Neural progenitor cell (in vitro differentiated cells): ENCODE measurements at regions not wholly inside any gene's neighbourhood (a gene's known extent, or its start where the extent isn't known, plus 50 kb on each side); places are given as distances from the start of the nearest gene placed in this dataset.

Experiments used
- DNase-seq: peaks from one replicate; pipeline ENCODE4 v3.0.0-alpha.2; 2016; ENCODE audit warnings: low spot score
- H2AFZ ChIP-seq: fragments of 200-600 bp; sonication (generic); replicated peaks from 2 replicates; pipeline ENCODE4 v1.6.1; 2016; ENCODE audit warnings: antibody characterized with exemption
- H3F3A ChIP-seq: fragments of 200-600 bp; sonication (generic); 2 replicates; pipeline ENCODE4 v1.6.1; 2016; ENCODE audit warnings: antibody characterized with exemption, low read depth
- H3K27ac ChIP-seq: fragments of 200-600 bp; sonication (generic); 2 replicates; pipeline ENCODE4 v1.5.1; 2016; ENCODE audit warnings: mild to moderate bottlenecking
- H3K27me3 ChIP-seq: fragments of 200-600 bp; sonication (generic); 2 replicates; pipeline ENCODE4 v1.6.1; 2016; ENCODE audit warnings: mild to moderate bottlenecking, moderate library complexity
- H3K36me3 ChIP-seq: fragments of 200-600 bp; sonication (generic); 2 replicates; pipeline ENCODE4 v1.5.1; 2016
- H3K4me1 ChIP-seq: fragments of 200-600 bp; sonication (generic); 2 replicates; pipeline ENCODE4 v1.6.1; 2016; ENCODE audit warnings: mixed run types
- H3K4me2 ChIP-seq: fragments of 200-600 bp; sonication (generic); 2 replicates; pipeline ENCODE4 v1.6.1; 2016
- H3K4me3 ChIP-seq: fragments of 200-600 bp; sonication (generic); 2 replicates; pipeline ENCODE4 v1.5.1; 2016
- H3K79me2 ChIP-seq: fragments of 200-600 bp; sonication (generic); 2 replicates; pipeline ENCODE4 v1.6.1; 2016; ENCODE audit warnings: low read depth
- H3K9ac ChIP-seq: fragments of 200-600 bp; sonication (generic); 2 replicates; pipeline ENCODE4 v1.6.1; 2016
- H3K9me3 ChIP-seq: fragments of 200-600 bp; sonication (generic); 2 replicates; pipeline ENCODE4 v1.5.1; 2016; ENCODE audit warnings: low read depth
- H4K20me1 ChIP-seq: fragments of 200-600 bp; sonication (generic); 2 replicates; pipeline ENCODE4 v1.6.1; 2016; ENCODE audit warnings: low read depth
- H3K27ac Mint-ChIP-seq: 3 replicates; pipeline ENCODE4 v1.8.0; 2021; ENCODE audit warnings: mixed read lengths
- H3K27me3 Mint-ChIP-seq: 2 replicates; pipeline ENCODE4 v1.8.0; 2022; ENCODE audit warnings: low read depth, mild to moderate bottlenecking, inconsistent platforms, moderate library complexity, mixed read lengths; ENCODE audit not compliant: insufficient read depth
- H3K36me3 Mint-ChIP-seq: 3 replicates; pipeline ENCODE4 v1.8.0; 2021; ENCODE audit warnings: mixed read lengths
- H3K4me1 Mint-ChIP-seq: 3 replicates; pipeline ENCODE4 v1.8.0; 2021; ENCODE audit warnings: mixed read lengths
- H3K4me3 Mint-ChIP-seq: 3 replicates; pipeline ENCODE4 v1.8.0; 2021; ENCODE audit warnings: mild to moderate bottlenecking, moderate library complexity, mixed read lengths
- H3K9me3 Mint-ChIP-seq: 3 replicates; pipeline ENCODE4 v1.8.0; 2020; ENCODE audit warnings: mixed read lengths
- CTCF ChIP-seq: fragments of 200-600 bp; sonication (generic); IDR thresholded peaks from 2 replicates; pipeline ENCODE4 v1.5.1; 2017; ENCODE audit warnings: antibody characterized with exemption, mild to moderate bottlenecking
- EZH2 ChIP-seq: fragments of 200-600 bp; sonication (generic); IDR thresholded peaks from 2 replicates; pipeline ENCODE4 v1.6.1; 2017; ENCODE audit warnings: antibody characterized with exemption, mild to moderate bottlenecking, moderate library complexity
- EZH2phosphoT487 ChIP-seq: fragments of 200-600 bp; sonication (generic); IDR thresholded peaks from 2 replicates; pipeline ENCODE4 v1.6.1; 2017; ENCODE audit warnings: antibody characterized with exemption

- H3K9ac ChIP-seq: no peak overlapping the region
- H3K27me3 Mint-ChIP-seq: peaks cover 2% of the 10 kb centered on the region
- no peak overlapping the region for H3K4me3 Mint-ChIP-seq
- H3K27me3 ChIP-seq: no peaks in the 10 kb centered on the region
- no peaks in the 10 kb centered on the region for H3K36me3 Mint-ChIP-seq
- no peak for TF ChIP-seq EZH2phosphoT487
- TF ChIP-seq CTCF: no peak
- TF ChIP-seq EZH2: no peak
- H2AFZ ChIP-seq: no peak overlapping the region
- H3K27ac Mint-ChIP-seq: no peak overlapping the region
- H3F3A ChIP-seq: no peaks in the 10 kb centered on the region
- no peaks in the 10 kb centered on the region for H3K79me2 ChIP-seq
- no peaks in the 10 kb centered on the region for H3K4me1 ChIP-seq
- H3K9me3 ChIP-seq: no peaks in the 10 kb centered on the region
- no peaks in the 10 kb centered on the region for H3K36me3 ChIP-seq
- no peak for DNase-seq
- peaks cover 8% of the 10 kb centered on the region for H3K4me1 Mint-ChIP-seq
- no peaks in the 10 kb centered on the region for H4K20me1 ChIP-seq
- H3K4me3 ChIP-seq: no peak overlapping the region
- H3K27ac ChIP-seq: no peak overlapping the region
- H3K4me2 ChIP-seq: no peak overlapping the region
- H3K9me3 Mint-ChIP-seq: no peaks in the 10 kb centered on the region
Measured at GRCh38 chr4:130479020-130479419, 1383.1 kb downstream of the C4orf33 start.

GRCh38 chr4:130479674-130480073 lies 1383.7 kb downstream of the C4orf33 start:
- H3K36me3 ChIP-seq: no peaks in the 10 kb centered on the region
- Mint-ChIP-seq H3K36me3 (no peaks in the 10 kb centered on the region), H3K4me1 (peaks cover 8% of the 10 kb centered on the region), H3K27me3 (peaks cover 2% of the 10 kb centered on the region), H3K27ac (no peak overlapping the region), H3K4me3 (no peak overlapping the region), H3K9me3 (no peaks in the 10 kb centered on the region)
- no peak for DNase-seq
- no peak overlapping the region for H3K4me3 ChIP-seq
- H3K4me1 ChIP-seq: no peaks in the 10 kb centered on the region
- H3K79me2 ChIP-seq: no peaks in the 10 kb centered on the region
- no peaks in the 10 kb centered on the region for H4K20me1 ChIP-seq
- no peak overlapping the region for H3K27ac ChIP-seq
- TF ChIP-seq EZH2phosphoT487: no peak
- no peak for TF ChIP-seq CTCF
- TF ChIP-seq EZH2: no peak
- H3F3A ChIP-seq: no peaks in the 10 kb centered on the region
- H2AFZ ChIP-seq: no peak overlapping the region
- H3K4me2 ChIP-seq: no peak overlapping the region
- H3K9ac ChIP-seq: no peak overlapping the region
- no peaks in the 10 kb centered on the region for H3K27me3 ChIP-seq
- no peaks in the 10 kb centered on the region for H3K9me3 ChIP-seq

- DNase-seq: no peak
- Mint-ChIP-seq H3K4me3 (no peak overlapping the region), H3K36me3 (no peaks in the 10 kb centered on the region), H3K27me3 (peaks cover 2% of the 10 kb centered on the region), H3K4me1 (no peaks in the 10 kb centered on the region), H3K9me3 (no peaks in the 10 kb centered on the region), H3K27ac (no peak overlapping the region)
- H3K4me2 ChIP-seq: no peak overlapping the region
- no peaks in the 10 kb centered on the region for H3K36me3 ChIP-seq
- no peaks in the 10 kb centered on the region for H3F3A ChIP-seq
- no peaks in the 10 kb centered on the region for H3K9me3 ChIP-seq
- no peaks in the 10 kb centered on the region for H4K20me1 ChIP-seq
- H3K27ac ChIP-seq: no peak overlapping the region
- H3K79me2 ChIP-seq: no peaks in the 10 kb centered on the region
- H3K4me3 ChIP-seq: no peak overlapping the region
- TF ChIP-seq CTCF (no peak), EZH2 (no peak), EZH2phosphoT487 (no peak)
- H3K9ac ChIP-seq: no peak overlapping the region
- no peaks in the 10 kb centered on the region for H3K4me1 ChIP-seq
- no peak overlapping the region for H2AFZ ChIP-seq
- no peaks in the 10 kb centered on the region for H3K27me3 ChIP-seq
Measured at GRCh38 chr4:130484826-130485225, 1388.9 kb downstream of the C4orf33 start.

GRCh38 chr4:130485371-130485770 lies 1389.4 kb downstream of the C4orf33 start:
- Histone ChIP-seq H4K20me1 (no peaks in the 10 kb centered on the region), H3K36me3 (no peaks in the 10 kb centered on the region), H3K4me1 (no peaks in the 10 kb centered on the region), H3K27ac (no peak overlapping the region), H3K4me2 (no peak overlapping the region), H3K9ac (no peak overlapping the region), H3K9me3 (no peaks in the 10 kb centered on the region), H3K27me3 (no peaks in the 10 kb centered on the region), H3K79me2 (no peaks in the 10 kb centered on the region), H3F3A (no peaks in the 10 kb centered on the region), H3K4me3 (no peak overlapping the region), H2AFZ (no peak overlapping the region)
- Mint-ChIP-seq H3K4me3 (no peak overlapping the region), H3K36me3 (no peaks in the 10 kb centered on the region), H3K4me1 (no peaks in the 10 kb centered on the region), H3K27me3 (peaks cover 2% of the 10 kb centered on the region), H3K27ac (no peak overlapping the region), H3K9me3 (no peaks in the 10 kb centered on the region)
- no peak for DNase-seq
- no peak for TF ChIP-seq CTCF
- TF ChIP-seq EZH2phosphoT487: no peak
- no peak for TF ChIP-seq EZH2
